Esophagus squamous epithelium (tissue), 4 donors: ENCODE measurements at regions not wholly inside any gene's neighbourhood (a gene's known extent, or its start where the extent isn't known, plus 50 kb on each side); places are given as distances from the start of the nearest gene placed in this dataset.

Experiments
- POLR2A ChIP-seq, 4 donors: fragments of 450-650 bp; IDR thresholded peaks; one replicate each; pipeline ENCODE4 v1.6.1; 2017; ENCODE audit warnings: antibody characterized with exemption in 4 of 4, mild to moderate bottlenecking in 4 of 4, moderate library complexity in 3 of 4
- TF ChIP-seq, protein P1 (sequence below), 6 experiments: fragments of 450-650 bp in 4 of 6; fragments of 200-600 bp in 2 of 6; sonication (generic) in 2 of 6; IDR thresholded peaks; one replicate each; pipeline ENCODE4 v1.5.1; 2016 to 2019; ENCODE audit warnings: antibody characterized with exemption in 6 of 6, mild to moderate bottlenecking in 4 of 6, moderate library complexity in 4 of 6

DNA sequence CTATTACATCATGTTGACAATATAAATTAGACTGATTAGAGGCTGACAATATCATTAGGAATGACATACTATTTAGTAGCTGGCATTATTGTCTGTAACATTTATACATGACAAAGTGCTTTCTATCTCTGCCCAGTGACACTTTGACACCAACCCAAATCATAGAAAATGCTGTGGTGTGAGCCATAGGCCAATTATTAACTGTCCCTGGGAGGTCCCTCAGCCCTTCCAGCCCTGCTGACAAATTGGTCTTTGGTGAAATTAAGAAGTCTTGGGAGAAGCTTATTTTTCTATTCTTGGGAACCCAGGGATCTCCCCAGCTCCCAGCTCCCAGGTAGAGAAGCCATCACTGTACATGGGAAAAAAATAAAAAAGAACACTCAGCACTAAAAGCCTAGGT, 179.6 kb downstream of the AIPL1 start:
- no peak for TF ChIP-seq POLR2A (IDR thresholded peaks at IDR 0.05)
- TF ChIP-seq, protein P1, sequence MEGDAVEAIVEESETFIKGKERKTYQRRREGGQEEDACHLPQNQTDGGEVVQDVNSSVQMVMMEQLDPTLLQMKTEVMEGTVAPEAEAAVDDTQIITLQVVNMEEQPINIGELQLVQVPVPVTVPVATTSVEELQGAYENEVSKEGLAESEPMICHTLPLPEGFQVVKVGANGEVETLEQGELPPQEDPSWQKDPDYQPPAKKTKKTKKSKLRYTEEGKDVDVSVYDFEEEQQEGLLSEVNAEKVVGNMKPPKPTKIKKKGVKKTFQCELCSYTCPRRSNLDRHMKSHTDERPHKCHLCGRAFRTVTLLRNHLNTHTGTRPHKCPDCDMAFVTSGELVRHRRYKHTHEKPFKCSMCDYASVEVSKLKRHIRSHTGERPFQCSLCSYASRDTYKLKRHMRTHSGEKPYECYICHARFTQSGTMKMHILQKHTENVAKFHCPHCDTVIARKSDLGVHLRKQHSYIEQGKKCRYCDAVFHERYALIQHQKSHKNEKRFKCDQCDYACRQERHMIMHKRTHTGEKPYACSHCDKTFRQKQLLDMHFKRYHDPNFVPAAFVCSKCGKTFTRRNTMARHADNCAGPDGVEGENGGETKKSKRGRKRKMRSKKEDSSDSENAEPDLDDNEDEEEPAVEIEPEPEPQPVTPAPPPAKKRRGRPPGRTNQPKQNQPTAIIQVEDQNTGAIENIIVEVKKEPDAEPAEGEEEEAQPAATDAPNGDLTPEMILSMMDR (IDR thresholded peaks at IDR 0.05), result no peak
